HG03066 (cell line): ENCODE measurements at regions not wholly inside any gene's neighbourhood (a gene's known extent, or its start where the extent isn't known, plus 50 kb on each side); places are given as distances from the start of the nearest gene placed in this dataset.
A peak's percentile ranks its signal among the peaks of the same experiment; 100 is the strongest.
"Not testable (repeated sequence)": the region's sequence is repeated elsewhere in the genome, so short reads cannot be mapped to it uniquely, and the experiment has no call there.

Experiments used
- ATAC-seq: cut with Tn5 transposase; IDR thresholded peaks from one replicate; pipeline ENCODE4 v1.9.1; 2021; ENCODE audit warnings: low read depth; ENCODE audit not compliant: unreplicated experiment

GRCh38 chr7:114085592-114086501 lies 167.0 kb upstream of the PPP1R3A start:
- no peak for ATAC-seq

- ATAC-seq = no peak
Measured at GRCh38 chr7:114085313-114085591, 166.4 kb upstream of the PPP1R3A start.

- no peak for ATAC-seq
Measured at GRCh38 chr7:114084472-114085312, 165.9 kb upstream of the PPP1R3A start.

- no peak for ATAC-seq
Measured at GRCh38 chr7:114084002-114084471, 165.2 kb upstream of the PPP1R3A start.

GRCh38 chr7:114083166-114084001 lies 164.6 kb upstream of the PPP1R3A start:
- no peak for ATAC-seq

- ATAC-seq = no peak
Measured at GRCh38 chr7:114082642-114083165, 163.9 kb upstream of the PPP1R3A start.

- no peak for ATAC-seq
Measured at GRCh38 chr7:114081606-114082425, 163.0 kb upstream of the PPP1R3A start.

- ATAC-seq = not testable (repeated sequence)
Measured at GRCh38 chr7:114077158-114077524, 158.3 kb upstream of the PPP1R3A start.

GRCh38 chr7:114076392-114077157 lies 157.8 kb upstream of the PPP1R3A start:
- not testable (repeated sequence) for ATAC-seq

- no peak for ATAC-seq
Measured at GRCh38 chr7:114073701-114074100, 154.9 kb upstream of the PPP1R3A start.

GRCh38 chr7:114070246-114070645 lies 151.4 kb upstream of the PPP1R3A start:
- no peak for ATAC-seq

GRCh38 chr7:114062810-114063209 lies 144.0 kb upstream of the PPP1R3A start:
- ATAC-seq = no peak

- ATAC-seq = peak; percentile 84
Measured at GRCh38 chr7:114051871-114052331, 133.1 kb upstream of the PPP1R3A start.

- no peak for ATAC-seq
Measured at GRCh38 chr7:114050571-114050970, 131.8 kb upstream of the PPP1R3A start.

GRCh38 chr7:114048386-114049235 lies 129.8 kb upstream of the PPP1R3A start:
- no peak for ATAC-seq

- ATAC-seq = no peak
Measured at GRCh38 chr7:114047889-114048288, 129.1 kb upstream of the PPP1R3A start.

- no peak for ATAC-seq
Measured at GRCh38 chr7:114033475-114033874, 114.7 kb upstream of the PPP1R3A start.
